HL-60 (cell line): ENCODE measurements at regions not wholly inside any gene's neighbourhood (a gene's known extent, or its start where the extent isn't known, plus 50 kb on each side); places are given as distances from the start of the nearest gene placed in this dataset.

ENCODE experiments used
- CTCF ChIP-seq: IDR thresholded peaks from one replicate; pipeline ENCODE4 v1.5.1; 2011; ENCODE audit warnings: low read length, control low read depth, inconsistent platforms; ENCODE audit not compliant: insufficient read depth
- POLR2AphosphoS5 ChIP-seq: IDR thresholded peaks from 2 replicates; pipeline ENCODE4 v1.6.1; 2012; ENCODE audit warnings: low read depth
- TF ChIP-seq, protein P1 (sequence below): IDR thresholded peaks from 2 replicates; pipeline ENCODE4 v1.6.1; 2012; ENCODE audit warnings: low read depth; ENCODE audit not compliant: insufficient replicate concordance

- no peak for TF ChIP-seq CTCF
- TF ChIP-seq, protein P1, sequence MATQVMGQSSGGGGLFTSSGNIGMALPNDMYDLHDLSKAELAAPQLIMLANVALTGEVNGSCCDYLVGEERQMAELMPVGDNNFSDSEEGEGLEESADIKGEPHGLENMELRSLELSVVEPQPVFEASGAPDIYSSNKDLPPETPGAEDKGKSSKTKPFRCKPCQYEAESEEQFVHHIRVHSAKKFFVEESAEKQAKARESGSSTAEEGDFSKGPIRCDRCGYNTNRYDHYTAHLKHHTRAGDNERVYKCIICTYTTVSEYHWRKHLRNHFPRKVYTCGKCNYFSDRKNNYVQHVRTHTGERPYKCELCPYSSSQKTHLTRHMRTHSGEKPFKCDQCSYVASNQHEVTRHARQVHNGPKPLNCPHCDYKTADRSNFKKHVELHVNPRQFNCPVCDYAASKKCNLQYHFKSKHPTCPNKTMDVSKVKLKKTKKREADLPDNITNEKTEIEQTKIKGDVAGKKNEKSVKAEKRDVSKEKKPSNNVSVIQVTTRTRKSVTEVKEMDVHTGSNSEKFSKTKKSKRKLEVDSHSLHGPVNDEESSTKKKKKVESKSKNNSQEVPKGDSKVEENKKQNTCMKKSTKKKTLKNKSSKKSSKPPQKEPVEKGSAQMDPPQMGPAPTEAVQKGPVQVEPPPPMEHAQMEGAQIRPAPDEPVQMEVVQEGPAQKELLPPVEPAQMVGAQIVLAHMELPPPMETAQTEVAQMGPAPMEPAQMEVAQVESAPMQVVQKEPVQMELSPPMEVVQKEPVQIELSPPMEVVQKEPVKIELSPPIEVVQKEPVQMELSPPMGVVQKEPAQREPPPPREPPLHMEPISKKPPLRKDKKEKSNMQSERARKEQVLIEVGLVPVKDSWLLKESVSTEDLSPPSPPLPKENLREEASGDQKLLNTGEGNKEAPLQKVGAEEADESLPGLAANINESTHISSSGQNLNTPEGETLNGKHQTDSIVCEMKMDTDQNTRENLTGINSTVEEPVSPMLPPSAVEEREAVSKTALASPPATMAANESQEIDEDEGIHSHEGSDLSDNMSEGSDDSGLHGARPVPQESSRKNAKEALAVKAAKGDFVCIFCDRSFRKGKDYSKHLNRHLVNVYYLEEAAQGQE: no peak
- TF ChIP-seq POLR2AphosphoS5: no peak
Measured at GRCh38 chr2:198994678-198995077, 463.1 kb downstream of the SATB2 start.
